SU-DHL-6 (cell line): ENCODE measurements at regions not wholly inside any gene's neighbourhood (a gene's known extent, or its start where the extent isn't known, plus 50 kb on each side); places are given as distances from the start of the nearest gene placed in this dataset.
"Not testable (repeated sequence)": the region's sequence is repeated elsewhere in the genome, so short reads cannot be mapped to it uniquely, and the experiment has no call there.

Experiments
- EZH2phosphoT487 ChIP-seq: fragments of 200-600 bp; sonication (generic), shearing (Covaris generic); conservative IDR thresholded peaks from 2 replicates; pipeline ENCODE4 v1.6.1; 2018; ENCODE audit warnings: mild to moderate bottlenecking, antibody characterized with exemption, low read length, moderate library complexity, mixed read lengths
- TF ChIP-seq, protein P1 (sequence below): fragments of 200-600 bp; sonication (generic); IDR thresholded peaks from one replicate; pipeline ENCODE4 v1.5.1; 2017; ENCODE audit warnings: antibody characterized with exemption, mild to moderate bottlenecking, low read length, moderate library complexity; ENCODE audit not compliant: insufficient read depth, poor library complexity, severe bottlenecking

DNA sequence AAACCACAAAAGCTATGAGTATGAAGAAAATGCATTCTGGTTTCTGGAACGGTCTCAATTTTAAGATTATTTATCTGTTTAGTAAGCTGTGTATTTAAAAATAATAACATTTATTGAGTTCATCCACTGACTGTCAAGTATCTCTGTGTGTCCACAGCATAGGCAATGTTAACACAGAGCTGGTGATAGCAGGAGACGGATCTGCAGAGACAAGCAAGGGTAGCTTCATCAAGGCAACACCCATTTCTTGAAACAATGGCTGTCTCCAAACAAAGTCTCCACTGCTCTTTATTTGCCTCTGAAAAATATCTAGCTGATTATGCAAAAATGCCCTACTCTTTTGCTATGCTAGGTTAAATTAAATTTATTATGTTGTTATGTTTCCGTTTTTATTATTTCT is 818.3 kb downstream of the TTLL7 start:
- TF ChIP-seq, protein P1, sequence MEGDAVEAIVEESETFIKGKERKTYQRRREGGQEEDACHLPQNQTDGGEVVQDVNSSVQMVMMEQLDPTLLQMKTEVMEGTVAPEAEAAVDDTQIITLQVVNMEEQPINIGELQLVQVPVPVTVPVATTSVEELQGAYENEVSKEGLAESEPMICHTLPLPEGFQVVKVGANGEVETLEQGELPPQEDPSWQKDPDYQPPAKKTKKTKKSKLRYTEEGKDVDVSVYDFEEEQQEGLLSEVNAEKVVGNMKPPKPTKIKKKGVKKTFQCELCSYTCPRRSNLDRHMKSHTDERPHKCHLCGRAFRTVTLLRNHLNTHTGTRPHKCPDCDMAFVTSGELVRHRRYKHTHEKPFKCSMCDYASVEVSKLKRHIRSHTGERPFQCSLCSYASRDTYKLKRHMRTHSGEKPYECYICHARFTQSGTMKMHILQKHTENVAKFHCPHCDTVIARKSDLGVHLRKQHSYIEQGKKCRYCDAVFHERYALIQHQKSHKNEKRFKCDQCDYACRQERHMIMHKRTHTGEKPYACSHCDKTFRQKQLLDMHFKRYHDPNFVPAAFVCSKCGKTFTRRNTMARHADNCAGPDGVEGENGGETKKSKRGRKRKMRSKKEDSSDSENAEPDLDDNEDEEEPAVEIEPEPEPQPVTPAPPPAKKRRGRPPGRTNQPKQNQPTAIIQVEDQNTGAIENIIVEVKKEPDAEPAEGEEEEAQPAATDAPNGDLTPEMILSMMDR: not testable (repeated sequence)
- not testable (repeated sequence) for TF ChIP-seq EZH2phosphoT487
